GM12878 (cell line): ENCODE measurements at regions not wholly inside any gene's neighbourhood (a gene's known extent, or its start where the extent isn't known, plus 50 kb on each side); places are given as distances from the start of the nearest gene placed in this dataset.
A peak's percentile ranks its signal among the peaks of the same experiment; 100 is the strongest.

Experiments used
- BCLAF1 ChIP-seq: fragments of 450-650 bp; IDR thresholded peaks from 2 replicates; pipeline ENCODE4 v1.6.1; 2017; ENCODE audit warnings: antibody characterized with exemption, mild to moderate bottlenecking, moderate library complexity
- BHLHE40 ChIP-seq, 2 experiments: fragments of 450-650 bp in 1 of 2; IDR thresholded peaks; 2 replicates each; pipeline ENCODE4 v1.6.1; 2011 to 2017; ENCODE audit warnings: low read depth in 2 of 2, borderline replicate concordance in 1 of 2, improper control_type of control experiment in 1 of 2, low read length in 1 of 2, mild to moderate bottlenecking in 1 of 2
- CTCF ChIP-seq, 3 experiments: IDR thresholded peaks in 2 of 3; conservative IDR thresholded peaks in 1 of 3; 2 replicates each; pipeline ENCODE4 v1.5.1; 2011; ENCODE audit warnings: low read depth in 3 of 3, low read length in 3 of 3, mild to moderate bottlenecking in 3 of 3, control low read depth in 2 of 3, moderate library complexity in 2 of 3, inconsistent platforms in 1 of 3, mixed read lengths in 1 of 3; ENCODE audit not compliant: control insufficient read depth in 2 of 3, insufficient read depth in 1 of 3; ENCODE audit errors: extremely low read depth in 1 of 3
- CUX1 ChIP-seq: IDR thresholded peaks from 2 replicates; pipeline ENCODE4 v1.6.1; 2012; ENCODE audit warnings: improper control_type of control experiment, low read depth, low read length; ENCODE audit not compliant: insufficient replicate concordance
- ETV6 ChIP-seq, 2 experiments: fragments of 450-650 bp in 1 of 2; IDR thresholded peaks in 1 of 2; conservative IDR thresholded peaks in 1 of 2; 2 replicates each; pipeline ENCODE4 v1.6.1; 2014; ENCODE audit warnings: antibody characterized with exemption in 1 of 2, borderline replicate concordance in 1 of 2, low read depth in 1 of 2, mild to moderate bottlenecking in 1 of 2, moderate library complexity in 1 of 2
- GABPA ChIP-seq: IDR thresholded peaks from 2 replicates; pipeline ENCODE4 v1.6.1; 2014; ENCODE audit warnings: antibody characterized with exemption, low read depth, mild to moderate bottlenecking, inconsistent platforms
- HSF1 ChIP-seq: fragments of 150-350 bp; IDR thresholded peaks from 2 replicates; pipeline ENCODE4 v1.6.1; 2014; ENCODE audit warnings: mild to moderate bottlenecking, low read depth, low read length
- IRF5 ChIP-seq: fragments of 450-650 bp; IDR thresholded peaks from 2 replicates; pipeline ENCODE4 v1.6.1; 2017; ENCODE audit warnings: borderline replicate concordance
- MAX ChIP-seq: IDR thresholded peaks from 2 replicates; pipeline ENCODE4 v1.6.1; 2012; ENCODE audit warnings: low read depth, low read length, improper control_type of control experiment
- NBN ChIP-seq: fragments of 450-650 bp; IDR thresholded peaks from 2 replicates; pipeline ENCODE4 v1.6.1; 2016
- NFXL1 ChIP-seq: fragments of 450-650 bp; IDR thresholded peaks from 2 replicates; pipeline ENCODE4 v1.6.1; 2017; ENCODE audit warnings: antibody characterized with exemption, mild to moderate bottlenecking, borderline replicate concordance
- TCF12 ChIP-seq: IDR thresholded peaks from 2 replicates; pipeline ENCODE4 v1.6.1; 2011; ENCODE audit warnings: low read depth, mild to moderate bottlenecking, low read length
- USF2 ChIP-seq: IDR thresholded peaks from 2 replicates; pipeline ENCODE4 v1.6.1; 2011; ENCODE audit warnings: low read depth, low read length, improper control_type of control experiment, borderline replicate concordance

- no peak for TF ChIP-seq IRF5
- peak in 1 of 2 experiments; percentile 23; a peak in 1 of 4 replicates for TF ChIP-seq BHLHE40 (IDR thresholded peaks at IDR 0.05; ENCODE audit: borderline replicate concordance in 1 of 2, low read depth in 2 of 2, low read length in 1 of 2)
- no peak for TF ChIP-seq BCLAF1
- no peak for TF ChIP-seq CTCF (IDR thresholded peaks at IDR 0.05 in 2 of 3, conservative IDR thresholded peaks at IDR 0.05 in 1 of 3; ENCODE audit: control insufficient read depth in 2 of 3, extremely low read depth in 1 of 3, insufficient read depth in 1 of 3, low read depth in 3 of 3, low read length in 3 of 3)
- no peak for TF ChIP-seq MAX
- TF ChIP-seq CUX1: no peak
- no peak for TF ChIP-seq ETV6 (conservative IDR thresholded peaks at IDR 0.05 in 1 of 2, IDR thresholded peaks at IDR 0.05 in 1 of 2; ENCODE audit: borderline replicate concordance in 1 of 2, low read depth in 1 of 2)
- TF ChIP-seq USF2: no peak
- TF ChIP-seq GABPA: peak; percentile 61; the same call in 1 of the 2 replicates
- TF ChIP-seq NFXL1: no peak
- no peak for TF ChIP-seq TCF12
- TF ChIP-seq HSF1: no peak
- no peak for TF ChIP-seq NBN
These were observed 66.5 kb upstream of the PRKACB start (continued) for GRCh38 chr1:84077476-84078107.
